K562 (cell line): ENCODE measurements at regions not wholly inside any gene's neighbourhood (a gene's known extent, or its start where the extent isn't known, plus 50 kb on each side); places are given as distances from the start of the nearest gene placed in this dataset.

Source experiments
- ATAC-seq: fragments of 200-7000 bp; cut with Tn5 transposase; 3 replicates; pipeline ENCODE4 v1.9.1; 2020; ENCODE audit warnings: moderate library complexity
- BruUV-seq: library from RNA; stranded (reverse); fragments of 400-500 nt; replicated peaks from 2 replicates; lab custom pipeline; 2021; lab: Mats Ljungman, UMichigan
- CTCF ChIA-PET: fragments of 300-600 bp; formaldehyde crosslinking; extraction: SDS; loops from one replicate; lab custom pipeline; 2021; ENCODE audit warnings: low intra/inter-chr PET ratio; lab: Yijun Ruan, JAX
- POLR2A ChIA-PET: fragments of 300-600, 350-650 bp; sonication (Branson Sonifier 250); formaldehyde crosslinking; extraction: SDS; loops from one replicate; lab custom pipeline; 2021; ENCODE audit warnings: antibody characterized with exemption, inconsistent platforms; lab: Yijun Ruan, JAX
- DNase-seq, 4 experiments: peaks; one replicate each; pipeline versions ENCODE4 v3.0.0 to v3.0.0-alpha.2; 2011 to 2018; ENCODE audit warnings: low spot score in 3 of 4, mixed read lengths in 3 of 4; ENCODE audit errors: extremely low read depth in 1 of 4
- FAIRE-seq: peaks from 2 replicates; lab custom pipeline; 2011; peaks lifted over from hg19 to GRCh38; lab: Jason Lieb, UNC
- H2AFZ ChIP-seq: 2 replicates; pipeline ENCODE4 v1.6.0; 2011; ENCODE audit warnings: low read depth, low read length, control low read depth, inconsistent platforms
- H3K27ac ChIP-seq: fragments of 200-600 bp; 3 replicates; pipeline ENCODE4 v1.8.0; 2011; ENCODE audit warnings: low read depth, mild to moderate bottlenecking, control low read depth, inconsistent platforms, low read length, moderate library complexity, mixed read lengths; ENCODE audit errors: extremely low read depth
- H3K27me3 ChIP-seq, 2 experiments: fragments of 300-600 bp in 1 of 2; 2 replicates in 1 of 2; 3 replicates in 1 of 2; pipeline versions ENCODE4 v1.6.0 to v1.8.0; 2011; ENCODE audit warnings: inconsistent platforms in 2 of 2, low read length in 2 of 2, mild to moderate bottlenecking in 1 of 2, mixed read lengths in 1 of 2, moderate library complexity in 1 of 2; ENCODE audit not compliant: control insufficient read depth in 2 of 2, insufficient read depth in 2 of 2
- H3K36me3 ChIP-seq: fragments of 300-600 bp; 3 replicates; pipeline ENCODE4 v1.8.0; 2011; ENCODE audit warnings: mild to moderate bottlenecking, low read length, inconsistent platforms; ENCODE audit not compliant: control insufficient read depth, insufficient read depth
- H3K4me1 ChIP-seq, 2 experiments: fragments of 200-600 bp in 1 of 2; replicated peaks in 1 of 2; 2 replicates in 1 of 2; 3 replicates in 1 of 2; pipeline versions ENCODE4 v1.5.1 to v1.8.0; 2011; ENCODE audit warnings: inconsistent platforms in 2 of 2, low read length in 2 of 2, mild to moderate bottlenecking in 1 of 2, mixed read lengths in 1 of 2, moderate library complexity in 1 of 2; ENCODE audit not compliant: control insufficient read depth in 2 of 2, insufficient read depth in 2 of 2
- H3K4me2 ChIP-seq: 2 replicates; pipeline ENCODE4 v1.6.1; 2011; ENCODE audit warnings: low read length, control low read depth, inconsistent platforms, mixed read lengths; ENCODE audit not compliant: insufficient read depth
- H3K4me3 ChIP-seq: fragments of 200-600 bp; sonication (generic), shearing (Covaris generic); 2 replicates; pipeline ENCODE4 v1.5.1; 2016; ENCODE audit warnings: control low read depth, inconsistent platforms
- H3K79me2 ChIP-seq: fragments of 200-600 bp; 3 replicates; pipeline ENCODE4 v1.8.0; 2011; ENCODE audit warnings: low read length, inconsistent platforms; ENCODE audit not compliant: control insufficient read depth, insufficient read depth
- H3K9ac ChIP-seq, 2 experiments: 2 replicates each; pipeline versions ENCODE4 v1.6.0 to v1.6.1; 2011; ENCODE audit warnings: low read depth in 2 of 2, low read length in 2 of 2, control low read depth in 1 of 2, inconsistent platforms in 1 of 2, mild to moderate bottlenecking in 1 of 2, mixed read lengths in 1 of 2; ENCODE audit not compliant: insufficient read depth in 1 of 2
- H3K9me1 ChIP-seq: one replicate; pipeline ENCODE4 v1.6.0; 2011; ENCODE audit warnings: inconsistent platforms, mild to moderate bottlenecking, low read length, moderate library complexity; ENCODE audit not compliant: control insufficient read depth, insufficient read depth
- H3K9me3 ChIP-seq: replicated peaks from 2 replicates; pipeline ENCODE4 v1.5.1; 2011; ENCODE audit warnings: low read depth, low read length, inconsistent platforms; ENCODE audit not compliant: control insufficient read depth, insufficient read depth
- H4K20me1 ChIP-seq: replicated peaks from 2 replicates; pipeline ENCODE4 v1.6.1; 2011; ENCODE audit warnings: low read length, inconsistent platforms, mixed read lengths; ENCODE audit not compliant: control insufficient read depth, insufficient read depth
- CREB1 ChIP-seq, 2 experiments: sonication (generic) in 1 of 2; formaldehyde crosslinking in 1 of 2; IDR thresholded peaks; 2 replicates each; pipeline versions ENCODE4 v1.6.1 to v1.8.0; 2012 to 2022; ENCODE audit warnings: inconsistent platforms in 1 of 2, mild to moderate bottlenecking in 1 of 2, missing genetic modification reagents in 1 of 2, moderate library complexity in 1 of 2
- KDM4B ChIP-seq, 2 experiments: fragments of 450-650 bp in 1 of 2; sonication (generic) in 1 of 2; IDR thresholded peaks; 2 replicates each; pipeline ENCODE4 v1.6.1; 2016 to 2017; ENCODE audit warnings: borderline replicate concordance in 2 of 2, antibody characterized with exemption in 1 of 2, low read depth in 1 of 2, mild to moderate bottlenecking in 1 of 2
- NR3C1 ChIP-seq: sonication (generic); formaldehyde crosslinking; IDR thresholded peaks from 2 replicates; pipeline ENCODE4 v1.8.1; 2022; ENCODE audit warnings: missing genetic modification reagents
- TAF7 ChIP-seq: fragments of 450-650 bp; IDR thresholded peaks from 2 replicates; pipeline ENCODE4 v1.6.1; 2016; ENCODE audit warnings: missing genetic modification characterization, missing compliant biosample characterization
- ZBTB7A ChIP-seq: IDR thresholded peaks from 2 replicates; pipeline ENCODE4 v1.6.1; 2011; ENCODE audit warnings: low read depth, mild to moderate bottlenecking, low read length, moderate library complexity, borderline replicate concordance; ENCODE audit not compliant: control insufficient read depth
- WGBS: fragments of 100-300 bp; shearing (Covaris generic); methylation state at CpG from one replicate; pipeline ENCODE4 v1.1.6; 2016; ENCODE audit warnings: low coverage, mixed read lengths; ENCODE audit not compliant: insufficient coverage; ENCODE audit errors: missing lambda C conversion rate; 5-methylcytosine and 5-hydroxymethylcytosine counted together
- in situ Hi-C: fragments of 300-500 bp; cut with MboI; formaldehyde crosslinking; loops from 4 replicates; pipeline ENCODE4 v1.15.0; 2018; ENCODE audit warnings: inconsistent platforms, mixed read lengths
- intact Hi-C: fragments of 100-400 bp; cut with micrococcal nuclease; formaldehyde crosslinking; loops from 2 replicates; pipeline ENCODE4 v1.14.2; 2022
- TF ChIP-seq, protein P1 (sequence below): fragments of 450-650 bp; conservative IDR thresholded peaks from 2 replicates; pipeline ENCODE4 v1.6.1; 2016; ENCODE audit warnings: missing genetic modification characterization, low read depth, mild to moderate bottlenecking, missing compliant biosample characterization, moderate library complexity
- TF ChIP-seq, protein P2 (sequence below): IDR thresholded peaks from 2 replicates; pipeline ENCODE4 v1.6.1; 2016; ENCODE audit warnings: missing genetic modification characterization, missing compliant biosample characterization

DNA sequence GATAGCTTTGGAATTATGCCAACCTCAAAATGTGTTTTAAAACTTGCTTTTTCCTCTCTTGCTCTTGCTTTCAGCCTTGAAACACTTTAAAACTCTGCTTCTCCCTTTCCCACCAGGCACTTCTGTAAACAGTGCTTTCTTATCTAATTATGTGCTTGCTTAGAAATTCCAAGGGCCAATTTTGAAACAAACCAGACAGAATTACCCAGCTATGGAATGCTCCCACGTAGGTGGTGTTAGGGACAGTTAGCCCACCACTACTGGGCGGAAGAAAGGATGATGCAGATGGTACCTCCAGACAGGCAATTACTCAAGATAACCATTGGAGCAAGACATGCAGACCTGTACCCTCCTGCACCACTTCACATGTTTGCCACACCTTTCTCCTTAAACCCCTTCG lies 523.0 kb upstream of the PTPRD start (continued):
- TF ChIP-seq, protein P1, sequence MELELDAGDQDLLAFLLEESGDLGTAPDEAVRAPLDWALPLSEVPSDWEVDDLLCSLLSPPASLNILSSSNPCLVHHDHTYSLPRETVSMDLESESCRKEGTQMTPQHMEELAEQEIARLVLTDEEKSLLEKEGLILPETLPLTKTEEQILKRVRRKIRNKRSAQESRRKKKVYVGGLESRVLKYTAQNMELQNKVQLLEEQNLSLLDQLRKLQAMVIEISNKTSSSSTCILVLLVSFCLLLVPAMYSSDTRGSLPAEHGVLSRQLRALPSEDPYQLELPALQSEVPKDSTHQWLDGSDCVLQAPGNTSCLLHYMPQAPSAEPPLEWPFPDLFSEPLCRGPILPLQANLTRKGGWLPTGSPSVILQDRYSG (tag), result no peak
- TF ChIP-seq KDM4B (IDR thresholded peaks at IDR 0.05; ENCODE audit: borderline replicate concordance in 2 of 2, low read depth in 1 of 2), result no peak
- TF ChIP-seq, protein P2, sequence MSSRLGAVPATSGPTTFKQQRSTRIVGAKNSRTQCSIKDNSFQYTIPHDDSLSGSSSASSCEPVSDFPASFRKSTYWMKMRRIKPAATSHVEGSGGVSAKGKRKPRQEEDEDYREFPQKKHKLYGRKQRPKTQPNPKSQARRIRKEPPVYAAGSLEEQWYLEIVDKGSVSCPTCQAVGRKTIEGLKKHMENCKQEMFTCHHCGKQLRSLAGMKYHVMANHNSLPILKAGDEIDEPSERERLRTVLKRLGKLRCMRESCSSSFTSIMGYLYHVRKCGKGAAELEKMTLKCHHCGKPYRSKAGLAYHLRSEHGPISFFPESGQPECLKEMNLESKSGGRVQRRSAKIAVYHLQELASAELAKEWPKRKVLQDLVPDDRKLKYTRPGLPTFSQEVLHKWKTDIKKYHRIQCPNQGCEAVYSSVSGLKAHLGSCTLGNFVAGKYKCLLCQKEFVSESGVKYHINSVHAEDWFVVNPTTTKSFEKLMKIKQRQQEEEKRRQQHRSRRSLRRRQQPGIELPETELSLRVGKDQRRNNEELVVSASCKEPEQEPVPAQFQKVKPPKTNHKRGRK (tag), result no peak
- no peak for TF ChIP-seq NR3C1
- TF ChIP-seq TAF7, result no peak
- TF ChIP-seq, all 486 proteins: peak for 0

DNA sequence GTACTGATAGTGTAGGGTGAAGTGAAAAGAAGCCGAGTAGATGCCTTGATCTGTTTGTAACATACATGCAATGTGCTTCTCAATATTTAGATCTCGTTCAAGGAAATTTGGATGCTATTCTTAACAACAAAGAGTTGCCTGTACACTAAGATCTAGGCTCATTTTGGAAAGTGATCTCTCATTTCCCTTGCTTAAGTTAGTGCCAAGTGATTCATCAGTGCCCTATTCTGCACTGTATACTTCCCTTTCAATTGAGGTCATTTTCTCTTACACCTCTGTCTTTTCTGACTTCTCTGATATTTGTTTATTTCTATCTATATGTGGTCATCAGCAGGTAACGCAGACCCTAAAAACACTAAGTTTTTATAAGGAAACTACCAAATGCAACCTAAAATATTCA lies 528.6 kb upstream of the PTPRD start:
- in situ Hi-C loops, result no loop called here
- no peak for TF ChIP-seq CREB1 (IDR thresholded peaks at IDR 0.05)
- TF ChIP-seq CREB1 (CRISPR knock-in tag; IDR thresholded peaks at IDR 0.05), result no peak
- no peak for TF ChIP-seq ZBTB7A
- no peaks in the 10 kb centered on the region for H4K20me1 ChIP-seq
- FAIRE-seq, result no peak
- intact Hi-C loops, result no loop called here
- no peak overlapping the region for H3K9ac ChIP-seq
- H3K9me1 ChIP-seq, result no peaks in the 10 kb centered on the region
- H3K79me2 ChIP-seq, result no peaks in the 10 kb centered on the region
- ATAC-seq, result no peak
- no peaks in the 10 kb centered on the region for H3K36me3 ChIP-seq
- H3K9me3 ChIP-seq, result no peaks in the 10 kb centered on the region
- no peak overlapping the region for H3K27ac ChIP-seq
- DNase-seq, result no peak
- no peak overlapping the region for H3K4me2 ChIP-seq
- no peak overlapping the region for H2AFZ ChIP-seq
- ChIA-PET POLR2A (no interaction called here), CTCF (no interaction called here)
- H3K4me3 ChIP-seq, result no peak overlapping the region
- H3K27me3 ChIP-seq, result no peaks in the 10 kb centered on the region
- no peaks in the 10 kb centered on the region for H3K4me1 ChIP-seq
- 0% methylated on average over 3 of the region's 3 CpGs for WGBS
- BruUV-seq, result no TSS peak
